ENCODE measurements at regions not wholly inside any gene's neighbourhood (a gene's known extent, or its start where the extent isn't known, plus 50 kb on each side); places are given as distances from the start of the nearest gene placed in this dataset.

- Histone ChIP-seq H3K4me3 (ENCODE audit: insufficient read depth, low read depth, low read length) (no peak overlapping the region), H2AK9ac (replicated peaks; ENCODE audit: low read depth, low read length, poor library complexity) (no peak overlapping the region), H3K9me1 (ENCODE audit: insufficient read depth, low read length) (no peaks in the 10 kb centered on the region), H3K9me3 (ENCODE audit: control insufficient read depth, insufficient read depth, low read length) (no peaks in the 10 kb centered on the region), H4K91ac (ENCODE audit: insufficient read depth, low read depth, low read length) (no peak overlapping the region), H3K27ac (ENCODE audit: insufficient read depth, low read length) (no peak overlapping the region), H3K27me3 (ENCODE audit: control insufficient read depth, insufficient read depth, low read length) (no peaks in the 10 kb centered on the region), H3K79me1 (ENCODE audit: low read depth in 1 of 2, low read length in 2 of 2) (no peaks in the 10 kb centered on the region), H2BK120ac (ENCODE audit: low read depth, low read length) (no peak overlapping the region), H4K5ac (ENCODE audit: low read depth, low read length) (no peak overlapping the region), H2BK20ac (ENCODE audit: low read depth, low read length) (no peak overlapping the region), H2AFZ (replicated peaks; ENCODE audit: low read length, poor library complexity) (no peak overlapping the region), H3K23ac (ENCODE audit: low read depth, low read length) (no peak overlapping the region), H3K36me3 (ENCODE audit: control insufficient read depth, insufficient read depth, low read length) (no peaks in the 10 kb centered on the region), H3K18ac (ENCODE audit: low read depth, low read length) (no peak overlapping the region), H2BK15ac (ENCODE audit: low read depth, low read length) (no peak overlapping the region), H3K9ac (ENCODE audit: low read depth, low read length) (no peak overlapping the region), H3K14ac (replicated peaks; ENCODE audit: low read depth, low read length) (no peak overlapping the region), H3K56ac (ENCODE audit: extremely low read depth, insufficient read depth, low read length) (no peak overlapping the region), H2AK5ac (ENCODE audit: low read depth, low read length) (no peak overlapping the region), H3K4me1 (ENCODE audit: control insufficient read depth, insufficient read depth, low read length) (no peaks in the 10 kb centered on the region), H4K8ac (ENCODE audit: low read depth in 2 of 2, low read length in 2 of 2) (no peak overlapping the region), H4K20me1 (ENCODE audit: insufficient read depth, low read length) (no peaks in the 10 kb centered on the region), H2BK5ac (ENCODE audit: low read depth, low read length, poor library complexity, severe bottlenecking) (no peak overlapping the region), H3K4me2 (ENCODE audit: low read depth, low read length) (no peak overlapping the region), H3K4ac (ENCODE audit: low read depth, low read length) (no peak overlapping the region)
- TF ChIP-seq, protein P1, sequence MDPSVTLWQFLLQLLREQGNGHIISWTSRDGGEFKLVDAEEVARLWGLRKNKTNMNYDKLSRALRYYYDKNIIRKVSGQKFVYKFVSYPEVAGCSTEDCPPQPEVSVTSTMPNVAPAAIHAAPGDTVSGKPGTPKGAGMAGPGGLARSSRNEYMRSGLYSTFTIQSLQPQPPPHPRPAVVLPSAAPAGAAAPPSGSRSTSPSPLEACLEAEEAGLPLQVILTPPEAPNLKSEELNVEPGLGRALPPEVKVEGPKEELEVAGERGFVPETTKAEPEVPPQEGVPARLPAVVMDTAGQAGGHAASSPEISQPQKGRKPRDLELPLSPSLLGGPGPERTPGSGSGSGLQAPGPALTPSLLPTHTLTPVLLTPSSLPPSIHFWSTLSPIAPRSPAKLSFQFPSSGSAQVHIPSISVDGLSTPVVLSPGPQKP (IDR thresholded peaks at IDR 0.05; ENCODE audit: borderline replicate concordance, low read depth, low read length): no peak
- no peak for TF ChIP-seq RFX5 (IDR thresholded peaks at IDR 0.05; ENCODE audit: low read depth, low read length)
- no peak for TF ChIP-seq CHD1 (IDR thresholded peaks at IDR 0.05; ENCODE audit: low read depth, low read length)
- TF ChIP-seq RAD21 (IDR thresholded peaks at IDR 0.05; ENCODE audit: low read length): no peak
- TF ChIP-seq CEBPB (IDR thresholded peaks at IDR 0.05; ENCODE audit: low read depth, low read length): no peak
- no peak for TF ChIP-seq USF2 (IDR thresholded peaks at IDR 0.05; ENCODE audit: low read depth, low read length)
- no peak; the same call in 1 of the 2 replicates for TF ChIP-seq CTCF (conservative IDR thresholded peaks at IDR 0.05; ENCODE audit: low read depth, low read length)
- no peak for TF ChIP-seq RCOR1 (IDR thresholded peaks at IDR 0.05; ENCODE audit: insufficient replicate concordance, low read length)
- TF ChIP-seq MXI1 (IDR thresholded peaks at IDR 0.05; ENCODE audit: borderline replicate concordance, low read depth, low read length): no peak
- no peak for TF ChIP-seq MAFK (IDR thresholded peaks at IDR 0.05; ENCODE audit: low read depth, low read length)
- no peak for TF ChIP-seq NFE2L2 (IDR thresholded peaks at IDR 0.05; ENCODE audit: low read depth, low read length)
- no peak for TF ChIP-seq BHLHE40 (IDR thresholded peaks at IDR 0.05; ENCODE audit: low read depth, low read length)
- no peak for TF ChIP-seq POLR2A (IDR thresholded peaks at IDR 0.05; ENCODE audit: low read depth, low read length)
- BruUV-seq (replicated peaks): no TSS peak
- ATAC-seq (ENCODE audit: low read depth) (no peak), DNase-seq (peak; percentile 0)
- dilution Hi-C loops (cut with HindIII; ENCODE audit: low sequenced_read_pairs, unreplicated experiment) (no loop called here), intact Hi-C loops (cut with micrococcal nuclease) (loop anchor here (5.0 to 10.0 kb wide), 2 partner anchors 1319 to 1507 kb away; no protein-coding TSS in a partner anchor), in situ Hi-C loops (cut with MboI; ENCODE audit: low sequenced_read_pairs) (no loop called here)
- CTCF ChIA-PET: no interaction called here
- WGBS, 2 experiments (ENCODE audit: extremely low coverage in 2 of 2, insufficient read length in 1 of 2): 0% methylated on average over 1 of the region's 3 CpGs; no CpG with 5 or more reads in 1 of the 2 experiments
- POLR2A ChIA-PET (ENCODE audit: unreplicated experiment): no interaction called here
These were observed 538.4 kb upstream of the PCDH20 start for GRCh38 chr13:61954092-61954491.
